Activated CD8-positive, alpha-beta memory T cell treated with anti-CD3 and anti-CD28 coated beads, Interleukin-2, amount 50 U/mL, for 4 hours (primary cell): ENCODE measurements at regions not wholly inside any gene's neighbourhood (a gene's known extent, or its start where the extent isn't known, plus 50 kb on each side); places are given as distances from the start of the nearest gene placed in this dataset.

Experiments
- DNase-seq: peaks from one replicate; pipeline ENCODE4 v3.0.0-alpha.2; 2020

- no peak for DNase-seq
Observed at GRCh38 chr10:7477538-7478334, 66.9 kb upstream of the SFMBT2 start.

- no peak for DNase-seq
Observed at GRCh38 chr10:7475939-7476338, 65.1 kb upstream of the SFMBT2 start.

- no peak for DNase-seq
Observed at GRCh38 chr10:7475046-7475911, 64.4 kb upstream of the SFMBT2 start.

- no peak for DNase-seq
Observed at GRCh38 chr10:7474388-7474787, 63.6 kb upstream of the SFMBT2 start.

DNA sequence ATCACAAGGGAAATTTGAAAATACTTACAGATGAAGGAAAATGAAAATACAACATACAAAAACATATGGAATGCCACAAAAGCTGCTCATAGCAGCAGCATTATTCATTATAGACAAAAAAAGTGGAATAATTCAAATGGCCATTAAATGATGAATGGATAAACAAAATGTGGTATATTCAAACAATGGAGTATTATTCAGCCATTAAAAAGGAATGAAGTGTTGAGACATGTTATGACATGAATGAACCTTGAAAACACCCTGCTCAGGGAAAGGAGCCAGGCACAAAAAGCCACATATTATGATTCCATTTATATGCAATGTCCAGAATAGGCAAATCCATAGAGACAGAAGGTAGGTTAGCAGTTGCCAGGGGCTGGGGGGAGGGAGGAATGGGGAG is 62.6 kb upstream of the SFMBT2 start:
- DNase-seq: no peak

DNA sequence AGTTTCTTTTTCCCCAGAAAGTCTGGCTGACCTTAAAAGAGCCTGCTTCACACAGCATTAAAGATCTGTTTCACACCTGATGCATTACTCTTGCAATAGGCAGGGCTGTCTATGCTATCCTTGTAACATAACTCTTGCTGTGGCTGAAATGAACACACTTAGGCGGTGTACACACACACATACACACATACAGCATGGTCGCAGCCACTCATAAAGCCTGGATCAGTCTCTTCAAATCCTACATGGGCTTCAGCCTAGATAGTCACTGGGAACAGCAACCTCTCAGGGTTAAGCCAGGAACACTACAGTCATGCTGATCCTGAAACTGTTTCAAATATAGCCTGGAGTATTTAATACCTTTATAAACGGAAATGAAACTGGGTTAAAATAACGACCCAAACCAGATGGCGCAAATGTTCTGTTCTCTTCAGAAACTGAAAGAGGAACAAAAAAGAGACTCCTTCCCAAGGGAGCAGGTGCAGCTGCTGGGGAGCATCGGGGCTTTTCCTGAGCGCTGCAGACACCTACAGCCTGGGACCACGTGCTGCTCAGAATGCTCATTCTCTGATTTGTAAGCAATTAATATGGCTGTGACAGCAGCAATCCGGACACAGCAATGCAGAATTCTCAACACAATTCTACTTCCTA is 61.0 kb upstream of the SFMBT2 start:
- no peak for DNase-seq

GRCh38 chr10:7470371-7470770 is 59.5 kb upstream of the SFMBT2 start:
- no peak for DNase-seq

GRCh38 chr10:7467031-7467667 is 56.3 kb upstream of the SFMBT2 start:
- DNase-seq: no peak

DNA sequence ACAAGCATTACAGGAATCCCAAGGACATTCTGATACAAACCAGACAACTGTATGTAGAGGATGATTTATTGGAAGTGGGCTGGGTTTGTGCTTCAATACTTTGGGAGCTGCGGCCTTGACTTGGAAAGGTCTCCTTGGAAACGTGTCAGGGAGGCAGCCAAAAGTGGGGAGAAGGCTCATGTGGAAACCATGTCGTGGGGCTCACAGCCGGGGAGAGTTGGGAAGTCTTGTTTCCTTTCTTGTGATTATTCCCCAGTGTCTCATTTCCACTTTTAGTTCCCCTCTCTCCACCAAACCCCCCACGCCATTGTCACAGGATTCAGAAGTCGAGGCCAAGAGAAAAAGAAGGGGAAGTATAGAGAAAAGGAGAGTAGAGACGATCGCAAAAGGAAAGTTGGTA is 53.9 kb upstream of the SFMBT2 start:
- no peak for DNase-seq
